HepG2 (cell line): ENCODE measurements at regions not wholly inside any gene's neighbourhood (a gene's known extent, or its start where the extent isn't known, plus 50 kb on each side); places are given as distances from the start of the nearest gene placed in this dataset.

Source experiments
- ATAC-seq: fragments of 200-7000 bp; cut with Tn5 transposase; 3 replicates; pipeline ENCODE4 v1.9.1; 2020; ENCODE audit warnings: mild to moderate bottlenecking, moderate library complexity
- BruUV-seq: library from RNA; stranded (reverse); fragments of 400-500 nt; replicated peaks from 2 replicates; lab custom pipeline; 2021; lab: Mats Ljungman, UMichigan
- CTCF ChIA-PET: fragments of 300-600 bp; formaldehyde crosslinking; extraction: SDS; loops from one replicate; lab custom pipeline; 2021; ENCODE audit warnings: low total read pairs, inconsistent platforms, low intra/inter-chr PET ratio; lab: Yijun Ruan, JAX
- POLR2A ChIA-PET: fragments of 350-600 bp; sonication (Branson Sonifier 250); formaldehyde crosslinking; loops from one replicate; lab custom pipeline; 2020; ENCODE audit warnings: antibody characterized with exemption, inconsistent platforms; lab: Yijun Ruan, JAX
- DNase-seq: peaks from one replicate; pipeline ENCODE4 v3.0.0-alpha.2; 2015; ENCODE audit warnings: low spot score
- FAIRE-seq: peaks from 3 replicates; lab custom pipeline; 2011; peaks lifted over from hg19 to GRCh38; lab: Jason Lieb, UNC
- H2AFZ ChIP-seq: one replicate; pipeline ENCODE4 v1.6.1; 2011; ENCODE audit warnings: low read length, inconsistent platforms
- H3K27ac ChIP-seq: fragments of 300-600 bp; 3 replicates; pipeline ENCODE4 v1.8.0; 2011; ENCODE audit warnings: mixed run types, mild to moderate bottlenecking, mixed read lengths, low read length, inconsistent platforms; ENCODE audit not compliant: insufficient read depth; ENCODE audit errors: extremely low read length
- H3K27me3 ChIP-seq, 2 experiments: fragments of 200-600 bp in 1 of 2; 2 replicates in 1 of 2; 3 replicates in 1 of 2; pipeline versions ENCODE4 v1.6.0 to v1.8.0; 2011; ENCODE audit warnings: low read length in 2 of 2, mild to moderate bottlenecking in 2 of 2, moderate library complexity in 2 of 2, inconsistent platforms in 1 of 2; ENCODE audit not compliant: insufficient read depth in 2 of 2, control insufficient read depth in 1 of 2
- H3K36me3 ChIP-seq, 2 experiments: fragments of 200-600 bp in 1 of 2; replicated peaks in 1 of 2; 2 replicates in 1 of 2; 3 replicates in 1 of 2; pipeline versions ENCODE4 v1.5.1 to v1.8.0; 2011; ENCODE audit warnings: low read length in 2 of 2, inconsistent platforms in 1 of 2; ENCODE audit not compliant: insufficient read depth in 2 of 2, control insufficient read depth in 1 of 2
- H3K4me1 ChIP-seq: 2 replicates; pipeline ENCODE4 v1.5.1; 2012; ENCODE audit warnings: low read length, inconsistent platforms; ENCODE audit not compliant: insufficient read depth
- H3K4me2 ChIP-seq: 2 replicates; pipeline ENCODE4 v1.6.0; 2011; ENCODE audit warnings: low read depth, low read length, inconsistent platforms
- H3K4me3 ChIP-seq, 3 experiments: fragments of 200-600 bp in 1 of 3; sonication (generic), shearing (Covaris generic) in 1 of 3; replicated peaks in 1 of 3; 2 replicates each; pipeline ENCODE4 v1.5.1; 2011 to 2016; ENCODE audit warnings: low read length in 3 of 3, inconsistent platforms in 2 of 3, low read depth in 2 of 3, mild to moderate bottlenecking in 2 of 3, control low read depth in 1 of 3, mixed read lengths in 1 of 3; ENCODE audit not compliant: insufficient read depth in 1 of 3
- H3K79me2 ChIP-seq: one replicate; pipeline ENCODE4 v1.6.1; 2011; ENCODE audit warnings: low read length, inconsistent platforms; ENCODE audit not compliant: insufficient read depth
- H3K9ac ChIP-seq: 2 replicates; pipeline ENCODE4 v1.6.0; 2011; ENCODE audit warnings: mild to moderate bottlenecking, low read depth, low read length, inconsistent platforms; ENCODE audit not compliant: insufficient read depth
- H3K9me3 ChIP-seq: 2 replicates; pipeline ENCODE4 v1.5.1; 2012; ENCODE audit warnings: mild to moderate bottlenecking, low read length
- H4K20me1 ChIP-seq: 2 replicates; pipeline ENCODE4 v1.6.0; 2011; ENCODE audit warnings: inconsistent platforms, mild to moderate bottlenecking, low read length, moderate library complexity; ENCODE audit not compliant: insufficient read depth
- ARHGAP35 ChIP-seq: sonication (generic); formaldehyde crosslinking; IDR thresholded peaks from 2 replicates; pipeline ENCODE4 v1.9.0; 2022; ENCODE audit warnings: mild to moderate bottlenecking, inconsistent platforms, moderate library complexity, missing genetic modification reagents, borderline replicate concordance
- BRCA1 ChIP-seq: sonication (generic); formaldehyde crosslinking; IDR thresholded peaks from 2 replicates; pipeline ENCODE4 v1.4.0; 2020; ENCODE audit warnings: missing genetic modification reagents
- HOXA7 ChIP-seq: sonication (generic); formaldehyde crosslinking; IDR thresholded peaks from 2 replicates; pipeline ENCODE4 v1.8.1; 2022; ENCODE audit warnings: mild to moderate bottlenecking, missing genetic modification reagents, moderate library complexity
- MEF2D ChIP-seq: sonication (generic); formaldehyde crosslinking; IDR thresholded peaks from 2 replicates; pipeline ENCODE4 v1.5.1; 2020; ENCODE audit warnings: mild to moderate bottlenecking, missing genetic modification reagents
- MLLT10 ChIP-seq: sonication (generic); formaldehyde crosslinking; IDR thresholded peaks from 2 replicates; pipeline ENCODE4 v1.4.0; 2020; ENCODE audit warnings: missing genetic modification reagents
- MXD4 ChIP-seq: IDR thresholded peaks from 2 replicates; pipeline ENCODE4 v1.6.1; 2016; ENCODE audit warnings: mild to moderate bottlenecking, missing biosample characterization, missing genetic modification reagents
- NFIC ChIP-seq: IDR thresholded peaks from 2 replicates; pipeline ENCODE4 v1.6.1; 2012; ENCODE audit warnings: mild to moderate bottlenecking, low read length, inconsistent platforms
- SNAI1 ChIP-seq: sonication (generic); formaldehyde crosslinking; IDR thresholded peaks from 2 replicates; pipeline ENCODE4 v1.5.0; 2020; ENCODE audit warnings: mild to moderate bottlenecking, missing genetic modification reagents, borderline replicate concordance
- STAT5B ChIP-seq: sonication (generic); formaldehyde crosslinking; IDR thresholded peaks from 2 replicates; pipeline ENCODE4 v1.4.0; 2020; ENCODE audit warnings: missing genetic modification reagents
- TOPORS ChIP-seq: sonication (generic); formaldehyde crosslinking; IDR thresholded peaks from 2 replicates; pipeline ENCODE4 v1.8.0; 2023; ENCODE audit warnings: mild to moderate bottlenecking, missing genetic modification reagents
- ZBTB21 ChIP-seq: sonication (generic); formaldehyde crosslinking; IDR thresholded peaks from 2 replicates; pipeline ENCODE4 v1.4.0; 2020; ENCODE audit warnings: missing genetic modification reagents
- ZBTB38 ChIP-seq: sonication (generic); formaldehyde crosslinking; IDR thresholded peaks from 2 replicates; pipeline ENCODE4 v1.5.1; 2020; ENCODE audit warnings: mild to moderate bottlenecking, missing genetic modification reagents
- ZC3H13 ChIP-seq: sonication (generic); formaldehyde crosslinking; IDR thresholded peaks from 2 replicates; pipeline ENCODE4 v1.8.1; 2023; ENCODE audit warnings: mild to moderate bottlenecking, missing genetic modification reagents, moderate library complexity
- ZNF101 ChIP-seq: sonication (generic); formaldehyde crosslinking; IDR thresholded peaks from 2 replicates; pipeline ENCODE4 v1.4.0; 2020; ENCODE audit warnings: mild to moderate bottlenecking, low read depth, missing genetic modification reagents, borderline replicate concordance
- ZNF354B ChIP-seq: sonication (generic); formaldehyde crosslinking; IDR thresholded peaks from 2 replicates; pipeline ENCODE4 v1.8.0; 2022; ENCODE audit warnings: mild to moderate bottlenecking, missing genetic modification reagents
- ZNF552 ChIP-seq: sonication (generic); formaldehyde crosslinking; IDR thresholded peaks from 2 replicates; pipeline ENCODE4 v1.9.0; 2022; ENCODE audit warnings: missing genetic modification reagents, mild to moderate bottlenecking, borderline replicate concordance
- ZNF615 ChIP-seq: sonication (generic); formaldehyde crosslinking; IDR thresholded peaks from 2 replicates; pipeline ENCODE4 v1.5.0; 2020; ENCODE audit warnings: mild to moderate bottlenecking, missing genetic modification reagents, borderline replicate concordance
- ZNF788 ChIP-seq: sonication (generic); formaldehyde crosslinking; IDR thresholded peaks from 2 replicates; pipeline ENCODE4 v1.5.0; 2020; ENCODE audit warnings: mild to moderate bottlenecking, missing genetic modification reagents, borderline replicate concordance
- ZNF850 ChIP-seq: sonication (generic); formaldehyde crosslinking; conservative IDR thresholded peaks from 2 replicates; pipeline ENCODE4 v1.9.0; 2021; ENCODE audit warnings: mild to moderate bottlenecking, missing genetic modification reagents
- WGBS: methylation state at CpG from one replicate; pipeline ENCODE4 v1.1.6; 2017; ENCODE audit warnings: low lambda C conversion rate; 5-methylcytosine and 5-hydroxymethylcytosine counted together
- in situ Hi-C: cut with HindIII; loops from 2 replicates; pipeline ENCODE4 v1.10.0; 2017; ENCODE audit warnings: low pct_unique_long_range_greater_than_20kb; ENCODE audit not compliant: extremely low pct_ligation_motif_present
- intact Hi-C: fragments of 100-400 bp; cut with micrococcal nuclease; formaldehyde crosslinking; loops from one replicate; pipeline ENCODE4 v1.10.0; 2022; ENCODE audit not compliant: unreplicated experiment
- TF ChIP-seq, protein P1 (sequence below): sonication (generic); formaldehyde crosslinking; IDR thresholded peaks from 2 replicates; pipeline ENCODE4 v1.5.0; 2020; ENCODE audit warnings: mild to moderate bottlenecking, missing genetic modification reagents
- TF ChIP-seq, protein P2 (sequence below): IDR thresholded peaks from 2 replicates; pipeline ENCODE4 v1.6.1; 2018; ENCODE audit warnings: missing genetic modification reagents, mild to moderate bottlenecking, missing compliant biosample characterization

DNA sequence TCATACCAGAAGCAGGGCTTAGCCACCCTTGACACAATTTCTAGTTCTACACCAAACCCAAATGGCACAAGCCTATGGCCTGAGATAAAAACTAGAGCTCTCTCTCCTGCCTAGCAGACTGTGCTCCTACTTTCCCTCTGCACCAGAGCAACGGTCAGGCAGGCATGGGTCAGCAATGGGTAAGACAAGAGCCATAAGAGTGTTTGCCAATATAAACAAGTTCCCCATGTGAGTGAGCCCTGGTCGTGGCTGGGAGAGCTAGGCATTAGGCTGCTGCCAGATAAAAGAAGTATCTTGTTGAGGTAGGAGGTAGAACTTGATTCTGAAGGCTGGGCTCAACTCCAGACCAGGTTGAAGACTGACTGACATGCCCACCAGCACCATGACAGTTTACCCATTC lies 1979.1 kb downstream of the OLFM4 start (continued):
- TF ChIP-seq BRCA1 (CRISPR knock-in tag) (no peak), ZNF552 (CRISPR knock-in tag) (no peak), NFIC (no peak)
- TF ChIP-seq, all 625 proteins: peak for 0

DNA sequence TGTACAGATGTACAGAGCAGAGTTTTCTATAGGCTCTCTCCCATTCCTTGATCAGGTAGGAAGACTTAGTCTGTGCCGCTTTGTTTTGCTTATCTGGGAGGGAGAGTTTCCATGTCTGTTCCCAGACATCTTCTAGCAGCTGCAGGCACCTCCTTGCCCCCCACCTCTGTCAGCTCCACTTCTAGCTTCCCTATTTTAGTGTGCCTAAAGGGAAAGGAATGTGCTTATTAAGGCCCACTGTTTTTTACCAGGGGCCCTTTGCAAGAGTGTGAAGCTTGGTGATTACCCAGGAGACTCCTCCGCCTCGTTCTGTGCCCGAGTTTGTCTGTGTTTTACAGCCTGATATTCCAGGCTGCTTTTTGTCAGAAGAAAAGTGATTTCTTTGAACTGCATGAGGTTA lies 1984.4 kb downstream of the OLFM4 start:
- Histone ChIP-seq H3K79me2 (no peaks in the 10 kb centered on the region), H3K27ac (no peak overlapping the region), H3K27me3 (no peaks in the 10 kb centered on the region), H3K4me3 (no peak overlapping the region), H3K4me2 (no peak overlapping the region), H3K4me1 (no peaks in the 10 kb centered on the region), H3K36me3 (no peaks in the 10 kb centered on the region), H2AFZ (no peak overlapping the region), H4K20me1 (no peaks in the 10 kb centered on the region), H3K9ac (no peak overlapping the region), H3K9me3 (peaks cover 56% of the 10 kb centered on the region)
- BruUV-seq: no TSS peak
- in situ Hi-C loops (no loop called here), intact Hi-C loops (no loop called here)
- WGBS: 6% methylated on average over 4 of the region's 4 CpGs
- ATAC-seq (no peak), FAIRE-seq (no peak), DNase-seq (no peak)
- CTCF ChIA-PET: no interaction called here
- POLR2A ChIA-PET: no interaction called here
- no peak for TF ChIP-seq SNAI1 (CRISPR knock-in tag)
- no peak for TF ChIP-seq STAT5B
- TF ChIP-seq ZBTB38 (CRISPR knock-in tag): no peak
- no peak for TF ChIP-seq ZC3H13
- TF ChIP-seq, protein P1, sequence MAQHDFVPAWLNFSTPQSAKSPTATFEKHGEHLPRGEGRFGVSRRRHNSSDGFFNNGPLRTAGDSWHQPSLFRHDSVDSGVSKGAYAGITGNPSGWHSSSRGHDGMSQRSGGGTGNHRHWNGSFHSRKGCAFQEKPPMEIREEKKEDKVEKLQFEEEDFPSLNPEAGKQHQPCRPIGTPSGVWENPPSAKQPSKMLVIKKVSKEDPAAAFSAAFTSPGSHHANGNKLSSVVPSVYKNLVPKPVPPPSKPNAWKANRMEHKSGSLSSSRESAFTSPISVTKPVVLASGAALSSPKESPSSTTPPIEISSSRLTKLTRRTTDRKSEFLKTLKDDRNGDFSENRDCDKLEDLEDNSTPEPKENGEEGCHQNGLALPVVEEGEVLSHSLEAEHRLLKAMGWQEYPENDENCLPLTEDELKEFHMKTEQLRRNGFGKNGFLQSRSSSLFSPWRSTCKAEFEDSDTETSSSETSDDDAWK (CRISPR knock-in tag): no peak
- no peak for TF ChIP-seq ZNF850
- no peak for TF ChIP-seq MXD4 (CRISPR knock-in tag)
- no peak for TF ChIP-seq ZNF788
- TF ChIP-seq MEF2D (CRISPR knock-in tag): no peak
- no peak for TF ChIP-seq ZNF101 (CRISPR knock-in tag)
- TF ChIP-seq ZBTB21 (CRISPR knock-in tag): no peak
- TF ChIP-seq TOPORS: no peak
- no peak for TF ChIP-seq ZNF615 (CRISPR knock-in tag)
- TF ChIP-seq HOXA7 (CRISPR knock-in tag): no peak
- TF ChIP-seq ARHGAP35 (CRISPR knock-in tag): no peak
- TF ChIP-seq, protein P2, sequence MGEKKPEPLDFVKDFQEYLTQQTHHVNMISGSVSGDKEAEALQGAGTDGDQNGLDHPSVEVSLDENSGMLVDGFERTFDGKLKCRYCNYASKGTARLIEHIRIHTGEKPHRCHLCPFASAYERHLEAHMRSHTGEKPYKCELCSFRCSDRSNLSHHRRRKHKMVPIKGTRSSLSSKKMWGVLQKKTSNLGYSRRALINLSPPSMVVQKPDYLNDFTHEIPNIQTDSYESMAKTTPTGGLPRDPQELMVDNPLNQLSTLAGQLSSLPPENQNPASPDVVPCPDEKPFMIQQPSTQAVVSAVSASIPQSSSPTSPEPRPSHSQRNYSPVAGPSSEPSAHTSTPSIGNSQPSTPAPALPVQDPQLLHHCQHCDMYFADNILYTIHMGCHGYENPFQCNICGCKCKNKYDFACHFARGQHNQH (CRISPR knock-in tag): no peak
- no peak for TF ChIP-seq MLLT10 (CRISPR knock-in tag)
- TF ChIP-seq ZNF354B (CRISPR knock-in tag): no peak
